ENCODE measurements at regions not wholly inside any gene's neighbourhood (a gene's known extent, or its start where the extent isn't known, plus 50 kb on each side); places are given as distances from the start of the nearest gene placed in this dataset.

DNA sequence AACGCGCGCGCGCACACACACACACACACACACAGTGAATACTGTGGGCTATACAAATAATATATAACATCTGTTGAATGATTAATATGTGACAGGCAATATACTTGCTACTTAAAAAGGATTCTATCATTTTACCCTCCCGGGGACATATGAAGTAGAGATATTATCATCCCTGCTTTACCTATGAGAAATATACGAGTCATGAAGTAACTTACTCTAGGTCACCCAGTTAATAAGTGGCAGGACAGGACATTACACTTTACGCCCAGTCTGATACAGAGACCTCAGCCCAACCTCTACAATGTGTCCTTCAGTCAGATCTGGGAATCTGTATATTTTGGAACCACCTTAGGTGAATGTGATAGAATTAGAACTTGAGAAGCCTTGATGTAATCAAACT, 55.4 kb downstream of the CCDC54 start:
- H3F3A ChIP-seq (ENCODE audit: insufficient read depth), result 0 out of 2 replicates have a peak, but pooled peaks cover 8% of the 10 kb centered on the region
- H3K9me2 ChIP-seq (replicated peaks; ENCODE audit: insufficient read depth, low read length), result no peaks in the 10 kb centered on the region
- H3K27me3 ChIP-seq (ENCODE audit: low read length), result no peaks in the 10 kb centered on the region
- no peaks in the 10 kb centered on the region for H3K9me3 ChIP-seq (ENCODE audit: insufficient read depth, low read length)
- no peak overlapping the region for H2AFZ ChIP-seq (ENCODE audit: low read depth, low read length, severe bottlenecking)
- H3K9ac ChIP-seq (ENCODE audit: low read length), result no peak overlapping the region
- H3K4me3 ChIP-seq (ENCODE audit: insufficient read depth, low read length, poor library complexity, severe bottlenecking), result no peak overlapping the region
- H3K36me3 ChIP-seq (ENCODE audit: low read length), result no peaks in the 10 kb centered on the region
- H3K4me2 ChIP-seq (ENCODE audit: low read depth, low read length, poor library complexity, severe bottlenecking), result no peak overlapping the region
- H4K20me1 ChIP-seq (ENCODE audit: low read depth, low read length), result no peaks in the 10 kb centered on the region
- H3K79me2 ChIP-seq (ENCODE audit: insufficient read depth, low read length), result no peaks in the 10 kb centered on the region
- no peak for TF ChIP-seq EZH2phosphoT487 (conservative IDR thresholded peaks at IDR 0.05; ENCODE audit: low read length)
- TF ChIP-seq, protein P1, sequence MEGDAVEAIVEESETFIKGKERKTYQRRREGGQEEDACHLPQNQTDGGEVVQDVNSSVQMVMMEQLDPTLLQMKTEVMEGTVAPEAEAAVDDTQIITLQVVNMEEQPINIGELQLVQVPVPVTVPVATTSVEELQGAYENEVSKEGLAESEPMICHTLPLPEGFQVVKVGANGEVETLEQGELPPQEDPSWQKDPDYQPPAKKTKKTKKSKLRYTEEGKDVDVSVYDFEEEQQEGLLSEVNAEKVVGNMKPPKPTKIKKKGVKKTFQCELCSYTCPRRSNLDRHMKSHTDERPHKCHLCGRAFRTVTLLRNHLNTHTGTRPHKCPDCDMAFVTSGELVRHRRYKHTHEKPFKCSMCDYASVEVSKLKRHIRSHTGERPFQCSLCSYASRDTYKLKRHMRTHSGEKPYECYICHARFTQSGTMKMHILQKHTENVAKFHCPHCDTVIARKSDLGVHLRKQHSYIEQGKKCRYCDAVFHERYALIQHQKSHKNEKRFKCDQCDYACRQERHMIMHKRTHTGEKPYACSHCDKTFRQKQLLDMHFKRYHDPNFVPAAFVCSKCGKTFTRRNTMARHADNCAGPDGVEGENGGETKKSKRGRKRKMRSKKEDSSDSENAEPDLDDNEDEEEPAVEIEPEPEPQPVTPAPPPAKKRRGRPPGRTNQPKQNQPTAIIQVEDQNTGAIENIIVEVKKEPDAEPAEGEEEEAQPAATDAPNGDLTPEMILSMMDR (IDR thresholded peaks at IDR 0.05; ENCODE audit: insufficient read depth, low read length, poor library complexity, severe bottlenecking), result no peak
- no peak overlapping the region for H3K27ac ChIP-seq (ENCODE audit: low read depth, low read length)

GRCh38 chr3:107436029-107436428, 58.8 kb downstream of the CCDC54 start:
- Histone ChIP-seq H3K79me2 (ENCODE audit: insufficient read depth, low read length) (no peaks in the 10 kb centered on the region), H3K27ac (ENCODE audit: low read depth, low read length) (no peak overlapping the region), H3K27me3 (ENCODE audit: low read length) (no peaks in the 10 kb centered on the region), H3K4me3 (ENCODE audit: insufficient read depth, low read length, poor library complexity, severe bottlenecking) (no peak overlapping the region), H3K9me3 (ENCODE audit: insufficient read depth, low read length) (no peaks in the 10 kb centered on the region), H3K9ac (ENCODE audit: low read length) (no peak overlapping the region), H3K9me2 (replicated peaks; ENCODE audit: insufficient read depth, low read length) (no peaks in the 10 kb centered on the region), H3F3A (ENCODE audit: insufficient read depth) (no peaks in the 10 kb centered on the region), H3K36me3 (ENCODE audit: low read length) (no peaks in the 10 kb centered on the region), H4K20me1 (ENCODE audit: low read depth, low read length) (no peaks in the 10 kb centered on the region), H2AFZ (ENCODE audit: low read depth, low read length, severe bottlenecking) (no peak overlapping the region), H3K4me2 (ENCODE audit: low read depth, low read length, poor library complexity, severe bottlenecking) (no peak overlapping the region)
- TF ChIP-seq, protein P1 (IDR thresholded peaks at IDR 0.05; ENCODE audit: insufficient read depth, low read length, poor library complexity, severe bottlenecking), result no peak
- TF ChIP-seq EZH2phosphoT487 (conservative IDR thresholded peaks at IDR 0.05; ENCODE audit: low read length), result no peak

- H3K36me3 ChIP-seq (ENCODE audit: low read length), result no peaks in the 10 kb centered on the region
- H4K20me1 ChIP-seq (ENCODE audit: low read depth, low read length), result no peaks in the 10 kb centered on the region
- no peak overlapping the region for H3K27ac ChIP-seq (ENCODE audit: low read depth, low read length)
- H3K27me3 ChIP-seq (ENCODE audit: low read length), result no peaks in the 10 kb centered on the region
- H3K9ac ChIP-seq (ENCODE audit: low read length), result no peak overlapping the region
- H3K4me3 ChIP-seq (ENCODE audit: insufficient read depth, low read length, poor library complexity, severe bottlenecking), result no peak overlapping the region
- H3K79me2 ChIP-seq (ENCODE audit: insufficient read depth, low read length), result no peaks in the 10 kb centered on the region
- no peaks in the 10 kb centered on the region for H3K9me2 ChIP-seq (replicated peaks; ENCODE audit: insufficient read depth, low read length)
- H3K4me2 ChIP-seq (ENCODE audit: low read depth, low read length, poor library complexity, severe bottlenecking), result no peak overlapping the region
- TF ChIP-seq, protein P1 (IDR thresholded peaks at IDR 0.05; ENCODE audit: insufficient read depth, low read length, poor library complexity, severe bottlenecking), result no peak
- no peak for TF ChIP-seq EZH2phosphoT487 (conservative IDR thresholded peaks at IDR 0.05; ENCODE audit: low read length)
- H2AFZ ChIP-seq (ENCODE audit: low read depth, low read length, severe bottlenecking), result no peak overlapping the region
- no peaks in the 10 kb centered on the region for H3K9me3 ChIP-seq (ENCODE audit: insufficient read depth, low read length)
- no peaks in the 10 kb centered on the region for H3F3A ChIP-seq (ENCODE audit: insufficient read depth)
Observed at GRCh38 chr3:107438671-107439070, 61.4 kb downstream of the CCDC54 start.

All from SU-DHL-6 (cell line).